ENCODE measurements at regions not wholly inside any gene's neighbourhood (a gene's known extent, or its start where the extent isn't known, plus 50 kb on each side); places are given as distances from the start of the nearest gene placed in this dataset.

DNA sequence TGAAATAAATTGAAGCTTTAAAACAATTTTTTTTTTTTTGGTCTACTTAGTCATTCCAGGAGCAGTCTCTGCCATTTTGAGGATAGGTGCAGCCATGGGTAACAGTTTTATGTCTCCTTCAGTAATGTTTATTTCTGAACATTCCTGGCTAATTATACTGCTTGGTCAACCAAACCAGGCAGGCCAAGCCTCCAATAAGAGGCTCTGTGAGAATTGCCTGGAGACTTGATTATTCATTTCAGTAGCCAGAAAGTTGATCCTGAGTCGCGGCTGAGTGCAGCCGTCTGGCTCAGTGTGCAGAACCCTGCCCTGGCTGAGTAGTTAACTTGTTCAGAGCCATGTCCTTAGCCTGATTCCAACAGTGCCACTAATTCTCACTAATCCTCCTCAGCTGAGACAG is 364.0 kb upstream of the FAT3 start:
- no peak for DNase-seq (ENCODE audit: low spot score)
- TF ChIP-seq, protein P1, sequence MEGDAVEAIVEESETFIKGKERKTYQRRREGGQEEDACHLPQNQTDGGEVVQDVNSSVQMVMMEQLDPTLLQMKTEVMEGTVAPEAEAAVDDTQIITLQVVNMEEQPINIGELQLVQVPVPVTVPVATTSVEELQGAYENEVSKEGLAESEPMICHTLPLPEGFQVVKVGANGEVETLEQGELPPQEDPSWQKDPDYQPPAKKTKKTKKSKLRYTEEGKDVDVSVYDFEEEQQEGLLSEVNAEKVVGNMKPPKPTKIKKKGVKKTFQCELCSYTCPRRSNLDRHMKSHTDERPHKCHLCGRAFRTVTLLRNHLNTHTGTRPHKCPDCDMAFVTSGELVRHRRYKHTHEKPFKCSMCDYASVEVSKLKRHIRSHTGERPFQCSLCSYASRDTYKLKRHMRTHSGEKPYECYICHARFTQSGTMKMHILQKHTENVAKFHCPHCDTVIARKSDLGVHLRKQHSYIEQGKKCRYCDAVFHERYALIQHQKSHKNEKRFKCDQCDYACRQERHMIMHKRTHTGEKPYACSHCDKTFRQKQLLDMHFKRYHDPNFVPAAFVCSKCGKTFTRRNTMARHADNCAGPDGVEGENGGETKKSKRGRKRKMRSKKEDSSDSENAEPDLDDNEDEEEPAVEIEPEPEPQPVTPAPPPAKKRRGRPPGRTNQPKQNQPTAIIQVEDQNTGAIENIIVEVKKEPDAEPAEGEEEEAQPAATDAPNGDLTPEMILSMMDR (IDR thresholded peaks at IDR 0.05): no peak
- no peak overlapping the region for H3K4me3 Mint-ChIP-seq (ENCODE audit: unreplicated experiment)
- no peaks in the 10 kb centered on the region for H3K36me3 Mint-ChIP-seq (ENCODE audit: low read depth)
- H3K27ac Mint-ChIP-seq (ENCODE audit: unreplicated experiment): no peak overlapping the region
- H3K4me1 Mint-ChIP-seq (ENCODE audit: low read depth): peaks cover 16% of the 10 kb centered on the region
- peaks cover 4% of the 10 kb centered on the region for H3K9me3 Mint-ChIP-seq (ENCODE audit: low read depth)
- H3K27me3 Mint-ChIP-seq (ENCODE audit: low read depth): peaks cover 6% of the 10 kb centered on the region

DNA sequence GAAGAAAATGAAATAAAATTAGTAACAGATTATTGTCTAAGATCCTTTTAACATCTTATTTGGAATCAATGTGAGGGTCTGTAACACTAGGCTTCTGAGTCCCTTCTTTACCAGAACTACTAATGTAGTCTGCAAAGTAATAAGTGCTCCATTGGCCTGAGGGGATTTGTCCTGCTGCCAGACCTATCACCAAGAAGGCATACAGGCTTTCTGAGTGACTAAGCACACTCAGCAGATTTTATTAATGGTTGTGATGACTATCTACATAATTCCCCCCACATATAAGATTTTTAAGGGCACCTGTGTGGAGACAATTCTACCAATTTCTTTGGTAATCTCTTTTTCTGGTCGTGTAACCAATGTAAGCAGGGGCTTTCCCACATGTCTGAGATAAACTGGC is 365.0 kb upstream of the FAT3 start:
- TF ChIP-seq, protein P1 (IDR thresholded peaks at IDR 0.05): no peak
- H3K4me1 Mint-ChIP-seq (ENCODE audit: low read depth): peaks cover 16% of the 10 kb centered on the region
- no peaks in the 10 kb centered on the region for H3K36me3 Mint-ChIP-seq (ENCODE audit: low read depth)
- DNase-seq (ENCODE audit: low spot score): no peak
- peaks cover 1% of the 10 kb centered on the region for H3K27me3 Mint-ChIP-seq (ENCODE audit: low read depth)
- H3K27ac Mint-ChIP-seq (ENCODE audit: unreplicated experiment): no peak overlapping the region
- no peak overlapping the region for H3K4me3 Mint-ChIP-seq (ENCODE audit: unreplicated experiment)
- peaks cover 4% of the 10 kb centered on the region for H3K9me3 Mint-ChIP-seq (ENCODE audit: low read depth)

DNA sequence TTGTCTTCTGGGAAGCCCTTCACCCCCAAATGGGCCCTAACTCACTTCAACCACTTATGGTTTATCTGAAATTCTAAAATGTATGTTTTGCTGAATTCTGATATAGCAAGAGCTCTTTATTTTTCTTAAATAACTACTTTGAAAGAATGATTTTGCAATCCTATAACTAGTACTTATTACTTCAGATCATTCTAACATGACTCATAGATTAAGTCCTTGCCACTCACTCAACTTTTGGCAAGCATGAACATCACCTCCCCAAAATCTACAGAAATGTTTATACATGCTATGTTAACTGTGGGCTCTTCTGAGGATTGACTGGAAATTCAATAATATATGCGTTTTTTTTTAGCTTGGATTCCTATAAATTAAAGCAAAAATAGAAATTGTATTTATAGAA is 367.4 kb upstream of the FAT3 start:
- Mint-ChIP-seq H3K27me3 (ENCODE audit: low read depth) (no peaks in the 10 kb centered on the region), H3K4me3 (ENCODE audit: unreplicated experiment) (no peak overlapping the region), H3K27ac (ENCODE audit: unreplicated experiment) (no peak overlapping the region), H3K4me1 (ENCODE audit: low read depth) (peaks cover 16% of the 10 kb centered on the region), H3K36me3 (ENCODE audit: low read depth) (no peaks in the 10 kb centered on the region), H3K9me3 (ENCODE audit: low read depth) (peaks cover 4% of the 10 kb centered on the region)
- no peak for DNase-seq (ENCODE audit: low spot score)
- TF ChIP-seq, protein P1 (IDR thresholded peaks at IDR 0.05): no peak

DNA sequence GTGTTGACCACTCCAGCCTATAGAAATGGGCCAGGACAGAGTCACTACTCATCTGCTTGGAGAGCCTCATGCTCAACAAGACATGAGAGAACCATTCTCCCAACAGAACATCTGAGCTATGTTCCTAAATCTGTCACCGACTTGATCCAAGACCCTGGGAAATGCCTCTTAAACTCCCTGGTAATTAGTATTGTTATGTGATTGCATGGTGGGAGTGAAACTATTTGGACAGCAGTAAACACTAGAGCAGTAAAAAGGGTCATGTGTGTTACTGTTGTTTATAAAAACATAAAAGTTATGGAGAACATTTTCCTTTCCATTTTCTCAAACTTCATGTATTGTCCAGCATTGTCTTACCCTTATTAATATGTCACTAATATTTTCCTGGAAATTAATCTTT is 369.8 kb upstream of the FAT3 start:
- Mint-ChIP-seq H3K4me1 (ENCODE audit: low read depth) (peaks cover 16% of the 10 kb centered on the region), H3K36me3 (ENCODE audit: low read depth) (no peaks in the 10 kb centered on the region), H3K9me3 (ENCODE audit: low read depth) (no peaks in the 10 kb centered on the region), H3K27ac (ENCODE audit: unreplicated experiment) (no peak overlapping the region), H3K4me3 (ENCODE audit: unreplicated experiment) (no peak overlapping the region), H3K27me3 (ENCODE audit: low read depth) (peaks cover 4% of the 10 kb centered on the region)
- TF ChIP-seq, protein P1 (IDR thresholded peaks at IDR 0.05): no peak
- DNase-seq (ENCODE audit: low spot score): no peak

DNA sequence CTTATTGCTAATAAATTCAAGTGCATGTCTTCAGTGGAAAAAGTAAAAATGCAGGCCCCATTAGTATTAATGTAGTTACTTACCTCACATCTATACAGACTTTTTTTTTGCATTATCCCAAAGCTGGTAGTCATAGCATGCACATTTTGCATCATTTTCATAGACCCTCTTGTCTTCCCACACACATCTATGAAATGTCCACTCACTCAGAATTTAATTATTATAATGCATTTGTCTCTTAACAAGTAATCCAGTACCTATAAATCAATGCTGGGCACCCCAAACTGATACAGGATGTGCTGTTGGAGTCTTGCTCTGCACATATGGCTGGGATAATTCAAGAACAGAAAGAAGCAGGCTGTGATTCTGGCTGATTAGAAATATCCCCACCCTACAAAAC is 370.4 kb upstream of the FAT3 start:
- no peak for DNase-seq (ENCODE audit: low spot score)
- H3K4me3 Mint-ChIP-seq (ENCODE audit: unreplicated experiment): no peak overlapping the region
- peaks cover 16% of the 10 kb centered on the region for H3K4me1 Mint-ChIP-seq (ENCODE audit: low read depth)

More for the DNA sequence above, 370.4 kb upstream of the FAT3 start:
- Mint-ChIP-seq H3K9me3 (ENCODE audit: low read depth) (no peaks in the 10 kb centered on the region), H3K27me3 (ENCODE audit: low read depth) (peaks cover 4% of the 10 kb centered on the region), H3K36me3 (ENCODE audit: low read depth) (no peaks in the 10 kb centered on the region), H3K27ac (ENCODE audit: unreplicated experiment) (no peak overlapping the region)
- TF ChIP-seq, protein P1 (IDR thresholded peaks at IDR 0.05): no peak

Data from chondrocyte (in vitro differentiated cells).